DMS153 (cell line): ENCODE measurements at regions not wholly inside any gene's neighbourhood (a gene's known extent, or its start where the extent isn't known, plus 50 kb on each side); places are given as distances from the start of the nearest gene placed in this dataset.

Source experiments
- DNase-seq: peaks from one replicate; lab custom pipeline; 2025; lab: John Stamatoyannopoulos, UW

DNA sequence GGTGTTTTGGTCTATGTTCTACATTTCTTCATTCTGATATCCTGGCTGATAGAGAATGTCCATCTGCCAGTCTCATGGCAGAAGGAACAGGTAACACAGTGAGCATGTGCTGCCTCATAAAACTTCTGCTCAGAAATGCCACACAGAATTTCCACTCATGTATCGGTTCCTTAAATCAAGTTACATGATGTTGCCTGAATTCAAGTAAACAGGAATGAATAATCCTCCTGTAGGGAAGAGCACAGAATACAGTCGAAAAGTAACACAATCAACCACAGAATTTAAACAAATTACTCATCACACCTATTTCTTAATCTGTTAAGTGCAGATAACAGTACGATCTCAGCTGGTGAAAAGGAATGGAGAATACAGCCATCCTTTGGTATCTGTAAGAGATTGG lies 74.7 kb downstream of the FAM217A start:
- DNase-seq, result no peak

DNA sequence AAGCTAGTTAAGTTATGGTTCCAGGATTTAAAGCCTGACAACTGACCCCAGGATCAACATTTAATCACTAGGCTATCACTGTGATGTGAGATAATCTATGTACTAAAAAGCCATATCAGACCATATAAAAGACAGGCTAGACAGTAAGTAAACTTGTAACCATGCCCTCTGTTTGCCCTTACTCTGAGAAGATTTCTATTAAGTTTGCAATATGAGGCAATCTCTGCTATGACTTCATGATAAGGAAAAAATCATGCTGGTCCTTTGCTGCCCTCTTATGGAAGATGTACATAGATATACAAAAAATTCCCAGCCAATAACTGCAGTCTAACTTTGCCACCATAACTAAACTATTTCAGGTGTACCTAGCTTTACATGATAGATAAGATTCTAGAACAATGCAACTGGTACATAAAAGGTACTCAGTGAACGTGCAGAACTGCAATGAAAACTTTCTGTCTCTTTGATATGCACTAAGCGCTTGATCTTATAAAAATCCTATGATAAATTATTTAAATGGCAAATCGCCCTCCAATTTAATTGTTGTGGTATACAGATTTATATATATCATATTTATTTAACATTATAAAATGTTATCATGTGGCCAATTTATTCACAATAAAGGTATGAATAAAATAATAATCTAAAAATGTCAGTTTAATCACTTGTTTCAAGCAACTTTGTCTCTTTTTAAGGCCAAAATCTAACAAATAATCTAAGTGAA lies 70.5 kb downstream of the FAM217A start:
- no peak for DNase-seq

GRCh38 chr6:4009486-4009885 lies 69.5 kb downstream of the FAM217A start:
- DNase-seq, result no peak

DNA sequence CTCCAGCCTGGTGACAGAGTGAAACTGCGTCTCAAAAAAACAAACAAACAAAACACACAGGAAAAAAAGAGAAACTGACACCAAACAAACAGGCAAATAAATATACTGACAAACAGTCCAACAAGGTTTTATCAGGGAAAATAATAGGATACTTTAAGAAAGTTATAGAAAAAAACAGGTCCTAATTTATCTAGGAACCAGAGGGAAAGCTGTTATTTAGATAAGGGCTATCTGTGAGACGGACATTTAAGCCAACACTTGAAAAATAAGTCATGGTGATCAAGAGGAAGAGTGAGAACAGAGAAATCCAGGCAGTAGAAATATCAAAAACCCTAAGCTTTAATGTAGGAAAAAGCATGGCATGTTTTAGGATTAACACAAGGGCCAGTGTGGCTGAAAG lies 68.9 kb downstream of the FAM217A start:
- DNase-seq, result no peak

DNA sequence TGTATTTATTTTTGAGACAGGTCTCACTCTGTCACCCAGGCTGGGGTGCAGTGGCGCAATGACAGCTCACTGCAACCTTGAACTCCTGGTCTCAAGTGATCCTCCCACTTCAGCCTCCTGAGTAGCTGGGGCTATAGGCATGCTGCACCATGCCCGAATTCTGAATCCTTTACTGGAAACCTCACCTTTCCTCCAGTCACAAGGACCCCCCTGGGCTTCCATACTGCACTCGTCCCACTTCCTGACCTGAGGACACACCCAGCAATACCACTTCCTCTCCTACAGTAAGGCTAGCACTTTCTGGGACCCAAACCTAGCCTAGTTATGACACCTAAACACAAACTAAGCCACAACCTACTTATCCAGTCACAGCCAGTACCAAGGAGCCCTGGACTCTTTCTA lies 68.2 kb downstream of the FAM217A start:
- DNase-seq, result no peak

DNA sequence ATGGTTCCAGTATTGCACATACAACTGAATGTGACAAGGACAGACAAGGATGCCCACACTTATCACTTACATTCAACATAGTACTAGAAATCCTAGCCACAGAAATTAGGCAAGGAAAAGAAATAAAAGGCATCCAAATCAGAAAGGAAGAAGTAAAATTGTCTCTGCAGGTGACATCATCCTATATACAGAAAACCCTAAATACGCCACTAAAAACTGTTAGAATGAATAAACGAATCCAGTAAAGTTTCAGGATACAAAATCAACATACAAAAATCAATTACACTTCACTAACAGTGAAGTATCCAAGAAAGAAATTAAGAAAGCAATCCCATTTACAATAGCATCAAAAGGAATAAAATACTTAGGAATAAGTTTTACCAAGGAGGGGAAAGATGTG lies 66.1 kb downstream of the FAM217A start:
- DNase-seq, result no peak

- DNase-seq, result no peak
Observed at GRCh38 chr6:4017058-4017739, 61.7 kb downstream of the FAM217A start.

- DNase-seq, result peak; percentile 8
Observed at GRCh38 chr6:4017834-4018170, 61.1 kb downstream of the FAM217A start.

GRCh38 chr6:4018171-4018923 lies 60.6 kb downstream of the FAM217A start:
- peak; percentile 85 for DNase-seq
